Astrocyte of the cerebellum (primary cell): ENCODE measurements at regions not wholly inside any gene's neighbourhood (a gene's known extent, or its start where the extent isn't known, plus 50 kb on each side); places are given as distances from the start of the nearest gene placed in this dataset.

Experiments
- DNase-seq: peaks from one replicate; pipeline ENCODE4 v3.0.0-alpha.2; 2011; ENCODE audit warnings: low read depth
- H3K4me3 ChIP-seq: 2 replicates; pipeline ENCODE4 v1.5.1; 2011; ENCODE audit warnings: mild to moderate bottlenecking, low read depth, low read length, moderate library complexity
- in situ Hi-C: cut with HindIII; loops from 2 replicates; pipeline ENCODE4 v1.10.0; 2017; ENCODE audit warnings: low sequenced_read_pairs
- TF ChIP-seq, protein P1 (sequence below): IDR thresholded peaks from 2 replicates; pipeline ENCODE4 v1.5.1; 2012; ENCODE audit warnings: low read length, low read depth, moderate library complexity, mild to moderate bottlenecking; ENCODE audit errors: missing control alignments

- H3K4me3 ChIP-seq, result no peak overlapping the region
- TF ChIP-seq, protein P1, sequence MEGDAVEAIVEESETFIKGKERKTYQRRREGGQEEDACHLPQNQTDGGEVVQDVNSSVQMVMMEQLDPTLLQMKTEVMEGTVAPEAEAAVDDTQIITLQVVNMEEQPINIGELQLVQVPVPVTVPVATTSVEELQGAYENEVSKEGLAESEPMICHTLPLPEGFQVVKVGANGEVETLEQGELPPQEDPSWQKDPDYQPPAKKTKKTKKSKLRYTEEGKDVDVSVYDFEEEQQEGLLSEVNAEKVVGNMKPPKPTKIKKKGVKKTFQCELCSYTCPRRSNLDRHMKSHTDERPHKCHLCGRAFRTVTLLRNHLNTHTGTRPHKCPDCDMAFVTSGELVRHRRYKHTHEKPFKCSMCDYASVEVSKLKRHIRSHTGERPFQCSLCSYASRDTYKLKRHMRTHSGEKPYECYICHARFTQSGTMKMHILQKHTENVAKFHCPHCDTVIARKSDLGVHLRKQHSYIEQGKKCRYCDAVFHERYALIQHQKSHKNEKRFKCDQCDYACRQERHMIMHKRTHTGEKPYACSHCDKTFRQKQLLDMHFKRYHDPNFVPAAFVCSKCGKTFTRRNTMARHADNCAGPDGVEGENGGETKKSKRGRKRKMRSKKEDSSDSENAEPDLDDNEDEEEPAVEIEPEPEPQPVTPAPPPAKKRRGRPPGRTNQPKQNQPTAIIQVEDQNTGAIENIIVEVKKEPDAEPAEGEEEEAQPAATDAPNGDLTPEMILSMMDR, result no peak
- in situ Hi-C loops, result no loop called here
- DNase-seq, result no peak
Measured at GRCh38 chr6:99093456-99094190, 145.9 kb upstream of the FBXL4 start.

- in situ Hi-C loops, result no loop called here
- DNase-seq, result no peak
- TF ChIP-seq, protein P1, result no peak
- H3K4me3 ChIP-seq, result no peak overlapping the region
Measured at GRCh38 chr6:99092461-99092860, 144.7 kb upstream of the FBXL4 start.

GRCh38 chr6:99091985-99092384 is 144.2 kb upstream of the FBXL4 start:
- TF ChIP-seq, protein P1, result no peak
- H3K4me3 ChIP-seq, result no peak overlapping the region
- no peak for DNase-seq
- in situ Hi-C loops, result no loop called here

- no peak overlapping the region for H3K4me3 ChIP-seq
- DNase-seq, result no peak
- in situ Hi-C loops, result no loop called here
- TF ChIP-seq, protein P1, result no peak
Measured at GRCh38 chr6:99080191-99080590, 132.4 kb upstream of the FBXL4 start.

DNA sequence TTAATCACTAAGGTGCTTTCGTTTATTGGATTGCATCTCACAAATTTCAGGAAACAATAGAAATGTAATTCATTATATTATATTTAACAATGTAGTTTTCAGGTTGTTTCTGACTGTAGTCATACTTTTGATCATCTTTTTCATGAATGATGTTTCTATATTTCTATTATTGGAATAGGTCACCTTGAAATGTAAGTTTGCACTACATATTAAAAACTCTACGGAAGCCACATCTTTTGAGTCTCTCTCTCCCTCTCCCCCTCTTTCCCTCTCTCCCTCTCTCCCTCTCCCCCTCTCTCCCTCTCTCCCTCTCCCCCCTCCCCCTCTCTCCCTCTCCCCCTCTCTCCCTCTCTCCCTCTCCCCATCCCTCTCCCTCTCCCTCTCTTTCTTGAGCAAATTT is 131.3 kb upstream of the FBXL4 start:
- DNase-seq, result no peak
- no peak overlapping the region for H3K4me3 ChIP-seq
- TF ChIP-seq, protein P1, result no peak
- in situ Hi-C loops, result loop anchor here (5.0 kb wide), 2 partner anchors 33 to 93 kb away; no protein-coding TSS in a partner anchor

- TF ChIP-seq, protein P1, result no peak
- in situ Hi-C loops, result no loop called here
- no peak for DNase-seq
- H3K4me3 ChIP-seq, result no peak overlapping the region
Measured at GRCh38 chr6:99073223-99073622, 125.5 kb upstream of the FBXL4 start.
